Endothelial cell of umbilical vein (primary cell): ENCODE measurements at regions not wholly inside any gene's neighbourhood (a gene's known extent, or its start where the extent isn't known, plus 50 kb on each side); places are given as distances from the start of the nearest gene placed in this dataset.

ENCODE experiments used
- BruUV-seq: library from RNA; stranded (reverse); fragments of 400-500 nt; replicated peaks from 2 replicates; lab custom pipeline; 2021; lab: Mats Ljungman, UMichigan
- CTCF ChIA-PET: fragments of 300-600, 350-600 bp; sonication (Branson Sonifier 250); formaldehyde crosslinking; loops from one replicate; lab custom pipeline; 2021; ENCODE audit warnings: antibody characterized with exemption, inconsistent platforms; lab: Charles Lee
- POLR2A ChIA-PET: fragments of 300-600, 350-600 bp; sonication (Branson Sonifier 250); formaldehyde crosslinking; loops from one replicate; lab custom pipeline; 2021; ENCODE audit warnings: antibody characterized with exemption, inconsistent platforms; lab: Charles Lee
- DNase-seq: peaks from one replicate; pipeline ENCODE4 v3.0.0-alpha.2; 2011; ENCODE audit warnings: low read depth, low spot score
- FAIRE-seq: peaks from 2 replicates; lab custom pipeline; 2011; peaks lifted over from hg19 to GRCh38; lab: Jason Lieb, UNC
- H2AFZ ChIP-seq: 2 replicates; pipeline ENCODE4 v1.6.0; 2012; ENCODE audit warnings: low read depth, low read length, control low read depth, inconsistent platforms
- H3K27ac ChIP-seq: 2 replicates; pipeline ENCODE4 v1.5.1; 2011; ENCODE audit warnings: low read depth, mild to moderate bottlenecking, control low read depth, low read length, moderate library complexity; ENCODE audit not compliant: insufficient read depth
- H3K27me3 ChIP-seq, 2 experiments: 2 replicates each; pipeline versions ENCODE4 v1.6.0 to v1.6.1; 2011; ENCODE audit warnings: low read length in 2 of 2, mixed read lengths in 1 of 2; ENCODE audit not compliant: control insufficient read depth in 2 of 2, insufficient read depth in 2 of 2
- H3K36me3 ChIP-seq, 2 experiments: 2 replicates in 1 of 2; 3 replicates in 1 of 2; pipeline ENCODE4 v1.5.1; 2011; ENCODE audit warnings: low read length in 2 of 2, mild to moderate bottlenecking in 1 of 2, moderate library complexity in 1 of 2; ENCODE audit not compliant: control insufficient read depth in 2 of 2, insufficient read depth in 2 of 2; ENCODE audit errors: extremely low read depth in 1 of 2
- H3K4me1 ChIP-seq: 3 replicates; pipeline ENCODE4 v1.5.1; 2011; ENCODE audit warnings: mild to moderate bottlenecking, low read length; ENCODE audit not compliant: control insufficient read depth, insufficient read depth; ENCODE audit errors: extremely low read depth
- H3K4me2 ChIP-seq: 2 replicates; pipeline ENCODE4 v1.6.1; 2011; ENCODE audit warnings: low read length, control low read depth, mixed read lengths; ENCODE audit not compliant: insufficient read depth
- H3K4me3 ChIP-seq, 3 experiments: fragments of 200-600 bp in 1 of 3; sonication (generic), shearing (Covaris generic) in 1 of 3; replicated peaks in 1 of 3; 2 replicates each; pipeline ENCODE4 v1.5.1; 2011 to 2016; ENCODE audit warnings: control low read depth in 3 of 3, low read length in 3 of 3, mild to moderate bottlenecking in 2 of 3, inconsistent platforms in 1 of 3, low read depth in 1 of 3, moderate library complexity in 1 of 3; ENCODE audit not compliant: insufficient read depth in 1 of 3
- H3K79me2 ChIP-seq: 2 replicates; pipeline ENCODE4 v1.6.0; 2012; ENCODE audit warnings: low read length, inconsistent platforms; ENCODE audit not compliant: control insufficient read depth, insufficient read depth
- H3K9ac ChIP-seq: replicated peaks from 2 replicates; pipeline ENCODE3; 2011; ENCODE audit warnings: low read length, control low read depth; ENCODE audit not compliant: insufficient read depth; ENCODE audit errors: extremely low read depth
- H3K9me1 ChIP-seq: replicated peaks from 3 replicates; pipeline ENCODE4 v1.6.0; 2011; ENCODE audit warnings: mild to moderate bottlenecking, low read length; ENCODE audit not compliant: control insufficient read depth, insufficient read depth; ENCODE audit errors: extremely low read depth
- H3K9me3 ChIP-seq: replicated peaks from 2 replicates; pipeline ENCODE4 v1.5.1; 2012; ENCODE audit warnings: low read length, inconsistent platforms; ENCODE audit not compliant: control insufficient read depth, insufficient read depth
- H4K20me1 ChIP-seq: replicated peaks from 2 replicates; pipeline ENCODE3; 2011; ENCODE audit warnings: mild to moderate bottlenecking, low read length; ENCODE audit not compliant: control insufficient read depth, insufficient read depth; ENCODE audit errors: extremely low read depth
- CTCF ChIP-seq, 2 donors: IDR thresholded peaks; 1 replicate in 1 of 2; 2 replicates in 1 of 2; pipeline ENCODE4 v1.5.1; 2011; ENCODE audit warnings: low read length in 2 of 2, mild to moderate bottlenecking in 2 of 2, moderate library complexity in 2 of 2, control low read depth in 1 of 2, inconsistent platforms in 1 of 2, low read depth in 1 of 2; ENCODE audit not compliant: insufficient read depth in 1 of 2; ENCODE audit errors: extremely low read depth in 1 of 2
- EZH2 ChIP-seq: IDR thresholded peaks from 2 replicates; pipeline ENCODE4 v1.6.1; 2012; ENCODE audit warnings: borderline replicate concordance, low read depth, mild to moderate bottlenecking, moderate library complexity, low read length, inconsistent platforms; ENCODE audit not compliant: severe bottlenecking
- FOS ChIP-seq: IDR thresholded peaks from 2 replicates; pipeline ENCODE4 v1.6.1; 2011; ENCODE audit warnings: mild to moderate bottlenecking, low read length, moderate library complexity, borderline replicate concordance; ENCODE audit not compliant: insufficient read depth
- GATA2 ChIP-seq: IDR thresholded peaks from 2 replicates; pipeline ENCODE4 v1.7.0; 2011; ENCODE audit warnings: low read depth, mild to moderate bottlenecking, moderate library complexity, mixed read lengths, low read length; ENCODE audit not compliant: insufficient read length, insufficient read depth
- JUN ChIP-seq: IDR thresholded peaks from 2 replicates; pipeline ENCODE4 v1.6.1; 2011; ENCODE audit warnings: borderline replicate concordance, low read depth; ENCODE audit not compliant: insufficient read length, insufficient read depth
- MAX ChIP-seq: IDR thresholded peaks from 2 replicates; pipeline ENCODE4 v1.6.1; 2011; ENCODE audit not compliant: insufficient read depth, insufficient read length
- MYC ChIP-seq: IDR thresholded peaks from one replicate; pipeline ENCODE4 v1.6.1; 2011; ENCODE audit warnings: mild to moderate bottlenecking, low read depth, low read length
- POLR2A ChIP-seq: IDR thresholded peaks from 2 replicates; pipeline ENCODE4 v1.6.1; 2012; ENCODE audit warnings: low read depth, mild to moderate bottlenecking, control low read depth, low read length
- POLR2AphosphoS5 ChIP-seq: IDR thresholded peaks from 2 replicates; pipeline ENCODE4 v1.6.1; 2012; ENCODE audit warnings: low read depth, mild to moderate bottlenecking, control low read depth, low read length, moderate library complexity; ENCODE audit not compliant: insufficient read depth
- dilution Hi-C: fragments of 300-500 bp; cut with MboI; formaldehyde crosslinking; loops from one replicate; pipeline ENCODE4 v1.15.0; 2019; ENCODE audit warnings: low sequenced_read_pairs; ENCODE audit not compliant: extremely low pct_ligation_motif_present
- intact Hi-C: fragments of 100-400 bp; cut with micrococcal nuclease; formaldehyde crosslinking; loops from one replicate; pipeline ENCODE4 v1.10.0; 2022

GRCh38 chr5:36495611-36496010 is 110.8 kb upstream of the SLC1A3 start:
- H3K27me3 ChIP-seq = no peaks in the 10 kb centered on the region
- H3K9me1 ChIP-seq = no peaks in the 10 kb centered on the region
- ChIA-PET POLR2A (no interaction called here), CTCF (no interaction called here)
- H3K4me3 ChIP-seq = no peak overlapping the region
- no peaks in the 10 kb centered on the region for H3K4me1 ChIP-seq
- no peaks in the 10 kb centered on the region for H3K9me3 ChIP-seq
- H3K79me2 ChIP-seq = no peaks in the 10 kb centered on the region
- BruUV-seq = no TSS peak
- H3K9ac ChIP-seq = no peak overlapping the region
- DNase-seq (no peak), FAIRE-seq (no peak)
- no peak overlapping the region for H3K4me2 ChIP-seq
- dilution Hi-C loops (no loop called here), intact Hi-C loops (no loop called here)
- no peak overlapping the region for H2AFZ ChIP-seq
- TF ChIP-seq POLR2AphosphoS5 (no peak), GATA2 (no peak), MYC (no peak), POLR2A (no peak), FOS (no peak), JUN (no peak), MAX (no peak), CTCF (IDR thresholded peaks at IDR 0.05; ENCODE audit: extremely low read depth in 1 of 2, insufficient read depth in 1 of 2, low read depth in 1 of 2, low read length in 2 of 2) (no peak), EZH2 (no peak)
- H3K36me3 ChIP-seq = no peaks in the 10 kb centered on the region
- H4K20me1 ChIP-seq = no peaks in the 10 kb centered on the region
- H3K27ac ChIP-seq = no peak overlapping the region
